ENCODE measurements at regions not wholly inside any gene's neighbourhood (a gene's known extent, or its start where the extent isn't known, plus 50 kb on each side); places are given as distances from the start of the nearest gene placed in this dataset.

DNA sequence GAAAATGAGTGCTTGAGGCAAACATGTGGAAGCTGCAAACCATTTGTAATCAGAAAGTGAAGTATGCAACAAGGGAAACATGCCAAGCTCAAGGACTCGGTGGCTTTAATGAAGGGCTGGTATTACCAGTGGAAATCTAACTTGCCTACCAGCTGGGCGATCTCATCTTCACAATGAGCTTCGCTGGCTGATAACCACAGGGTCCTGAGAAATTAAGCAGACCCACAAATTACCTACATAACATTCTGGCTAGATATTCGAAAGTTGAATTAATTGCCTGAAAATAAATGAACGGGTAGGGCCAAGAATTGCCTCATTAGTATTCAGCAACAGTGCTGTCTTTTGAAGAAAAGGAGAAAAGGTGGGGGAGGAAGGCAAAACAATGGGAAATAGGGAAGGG lies 439.4 kb downstream of the PDZRN4 start:
- H3K27ac ChIP-seq (ENCODE audit: insufficient read depth, low read length), result no peak overlapping the region
- no peak overlapping the region for H2AK5ac ChIP-seq (ENCODE audit: low read depth, low read length)
- no peak overlapping the region for H2BK5ac ChIP-seq (ENCODE audit: low read depth, low read length, poor library complexity, severe bottlenecking)
- no peak overlapping the region for H3K18ac ChIP-seq (ENCODE audit: low read depth, low read length)
- H3K23ac ChIP-seq (ENCODE audit: low read depth, low read length), result no peak overlapping the region
- WGBS, 2 experiments (ENCODE audit: extremely low coverage in 2 of 2, insufficient read length in 1 of 2), result 0% methylated on average over 1 of the region's 5 CpGs; no CpG with 5 or more reads in 1 of the 2 experiments
- H3K9me1 ChIP-seq (ENCODE audit: insufficient read depth, low read length), result no peaks in the 10 kb centered on the region
- H2BK120ac ChIP-seq (ENCODE audit: low read depth, low read length), result no peak overlapping the region
- H3K9ac ChIP-seq (ENCODE audit: low read depth, low read length), result no peak overlapping the region
- no peak overlapping the region for H3K56ac ChIP-seq (ENCODE audit: extremely low read depth, insufficient read depth, low read length)
- H4K20me1 ChIP-seq (ENCODE audit: insufficient read depth, low read length), result no peaks in the 10 kb centered on the region
- no peak overlapping the region for H2AK9ac ChIP-seq (replicated peaks; ENCODE audit: low read depth, low read length, poor library complexity)
- no peaks in the 10 kb centered on the region for H3K4me1 ChIP-seq (ENCODE audit: control insufficient read depth, insufficient read depth, low read length)
- no peak overlapping the region for H4K5ac ChIP-seq (ENCODE audit: low read depth, low read length)
- no peak overlapping the region for H3K4me3 ChIP-seq (ENCODE audit: insufficient read depth, low read depth, low read length)
- H2BK20ac ChIP-seq (ENCODE audit: low read depth, low read length), result no peak overlapping the region
- in situ Hi-C loops (cut with MboI; ENCODE audit: low sequenced_read_pairs) (no loop called here), intact Hi-C loops (cut with micrococcal nuclease) (no loop called here), dilution Hi-C loops (cut with HindIII; ENCODE audit: low sequenced_read_pairs, unreplicated experiment) (no loop called here)
- H3K36me3 ChIP-seq (ENCODE audit: control insufficient read depth, insufficient read depth, low read length), result no peaks in the 10 kb centered on the region
- no peak overlapping the region for H3K4ac ChIP-seq (ENCODE audit: low read depth, low read length)
- H3K79me1 ChIP-seq (ENCODE audit: low read depth in 1 of 2, low read length in 2 of 2), result no peaks in the 10 kb centered on the region
- TF ChIP-seq, protein P1, sequence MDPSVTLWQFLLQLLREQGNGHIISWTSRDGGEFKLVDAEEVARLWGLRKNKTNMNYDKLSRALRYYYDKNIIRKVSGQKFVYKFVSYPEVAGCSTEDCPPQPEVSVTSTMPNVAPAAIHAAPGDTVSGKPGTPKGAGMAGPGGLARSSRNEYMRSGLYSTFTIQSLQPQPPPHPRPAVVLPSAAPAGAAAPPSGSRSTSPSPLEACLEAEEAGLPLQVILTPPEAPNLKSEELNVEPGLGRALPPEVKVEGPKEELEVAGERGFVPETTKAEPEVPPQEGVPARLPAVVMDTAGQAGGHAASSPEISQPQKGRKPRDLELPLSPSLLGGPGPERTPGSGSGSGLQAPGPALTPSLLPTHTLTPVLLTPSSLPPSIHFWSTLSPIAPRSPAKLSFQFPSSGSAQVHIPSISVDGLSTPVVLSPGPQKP (IDR thresholded peaks at IDR 0.05; ENCODE audit: borderline replicate concordance, low read depth, low read length), result no peak
- TF ChIP-seq RFX5 (IDR thresholded peaks at IDR 0.05; ENCODE audit: low read depth, low read length) (no peak), MAFK (IDR thresholded peaks at IDR 0.05; ENCODE audit: low read depth, low read length) (no peak), NFE2L2 (IDR thresholded peaks at IDR 0.05; ENCODE audit: low read depth, low read length) (no peak), CEBPB (IDR thresholded peaks at IDR 0.05; ENCODE audit: low read depth, low read length) (no peak), MAZ (IDR thresholded peaks at IDR 0.05; ENCODE audit: borderline replicate concordance, low read depth, low read length) (no peak), MXI1 (IDR thresholded peaks at IDR 0.05; ENCODE audit: borderline replicate concordance, low read depth, low read length) (no peak), RAD21 (IDR thresholded peaks at IDR 0.05; ENCODE audit: low read length) (no peak), POLR2A (IDR thresholded peaks at IDR 0.05; ENCODE audit: low read depth, low read length) (no peak), CHD1 (IDR thresholded peaks at IDR 0.05; ENCODE audit: low read depth, low read length) (no peak), FOS (IDR thresholded peaks at IDR 0.05; ENCODE audit: low read depth, low read length) (no peak), SMC3 (IDR thresholded peaks at IDR 0.05; ENCODE audit: low read depth, low read length) (no peak)
- TF ChIP-seq, protein P2, sequence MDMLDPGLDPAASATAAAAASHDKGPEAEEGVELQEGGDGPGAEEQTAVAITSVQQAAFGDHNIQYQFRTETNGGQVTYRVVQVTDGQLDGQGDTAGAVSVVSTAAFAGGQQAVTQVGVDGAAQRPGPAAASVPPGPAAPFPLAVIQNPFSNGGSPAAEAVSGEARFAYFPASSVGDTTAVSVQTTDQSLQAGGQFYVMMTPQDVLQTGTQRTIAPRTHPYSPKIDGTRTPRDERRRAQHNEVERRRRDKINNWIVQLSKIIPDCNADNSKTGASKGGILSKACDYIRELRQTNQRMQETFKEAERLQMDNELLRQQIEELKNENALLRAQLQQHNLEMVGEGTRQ (IDR thresholded peaks at IDR 0.05; ENCODE audit: low read depth, low read length), result no peak
- TF ChIP-seq, protein P3, sequence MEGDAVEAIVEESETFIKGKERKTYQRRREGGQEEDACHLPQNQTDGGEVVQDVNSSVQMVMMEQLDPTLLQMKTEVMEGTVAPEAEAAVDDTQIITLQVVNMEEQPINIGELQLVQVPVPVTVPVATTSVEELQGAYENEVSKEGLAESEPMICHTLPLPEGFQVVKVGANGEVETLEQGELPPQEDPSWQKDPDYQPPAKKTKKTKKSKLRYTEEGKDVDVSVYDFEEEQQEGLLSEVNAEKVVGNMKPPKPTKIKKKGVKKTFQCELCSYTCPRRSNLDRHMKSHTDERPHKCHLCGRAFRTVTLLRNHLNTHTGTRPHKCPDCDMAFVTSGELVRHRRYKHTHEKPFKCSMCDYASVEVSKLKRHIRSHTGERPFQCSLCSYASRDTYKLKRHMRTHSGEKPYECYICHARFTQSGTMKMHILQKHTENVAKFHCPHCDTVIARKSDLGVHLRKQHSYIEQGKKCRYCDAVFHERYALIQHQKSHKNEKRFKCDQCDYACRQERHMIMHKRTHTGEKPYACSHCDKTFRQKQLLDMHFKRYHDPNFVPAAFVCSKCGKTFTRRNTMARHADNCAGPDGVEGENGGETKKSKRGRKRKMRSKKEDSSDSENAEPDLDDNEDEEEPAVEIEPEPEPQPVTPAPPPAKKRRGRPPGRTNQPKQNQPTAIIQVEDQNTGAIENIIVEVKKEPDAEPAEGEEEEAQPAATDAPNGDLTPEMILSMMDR (conservative IDR thresholded peaks at IDR 0.05; ENCODE audit: low read depth, low read length), result no peak
- no peak overlapping the region for H2AFZ ChIP-seq (replicated peaks; ENCODE audit: low read length, poor library complexity)
- H3K4me2 ChIP-seq (ENCODE audit: low read depth, low read length), result no peak overlapping the region
- no peak overlapping the region for H2BK15ac ChIP-seq (ENCODE audit: low read depth, low read length)
- no TSS peak for BruUV-seq (replicated peaks)
- H3K9me3 ChIP-seq (ENCODE audit: control insufficient read depth, insufficient read depth, low read length), result no peaks in the 10 kb centered on the region
- H3K27me3 ChIP-seq (ENCODE audit: control insufficient read depth, insufficient read depth, low read length), result no peaks in the 10 kb centered on the region
- CTCF ChIA-PET, result no interaction called here
- no peak overlapping the region for H4K91ac ChIP-seq (ENCODE audit: insufficient read depth, low read depth, low read length)
- DNase-seq (no peak), ATAC-seq (ENCODE audit: low read depth) (no peak)
- no peak overlapping the region for H4K8ac ChIP-seq (ENCODE audit: low read depth in 2 of 2, low read length in 2 of 2)
- POLR2A ChIA-PET (ENCODE audit: unreplicated experiment), result no interaction called here
- no peak overlapping the region for H3K14ac ChIP-seq (replicated peaks; ENCODE audit: low read depth, low read length)

Data from IMR-90 (cell line).